ENCODE measurements at regions not wholly inside any gene's neighbourhood (a gene's known extent, or its start where the extent isn't known, plus 50 kb on each side); places are given as distances from the start of the nearest gene placed in this dataset.
"Not testable (repeated sequence)": the region's sequence is repeated elsewhere in the genome, so short reads cannot be mapped to it uniquely, and the experiment has no call there.

GRCh38 chr5:81827500-81827899 lies 76.6 kb upstream of the SSBP2 start:
- Histone ChIP-seq H3K36me3 (no peaks in the 10 kb centered on the region), H3K27ac (no peak overlapping the region), H3K27me3 (ENCODE audit: insufficient read depth, low read depth, severe bottlenecking) (no peaks in the 10 kb centered on the region), H3K9me3 (ENCODE audit: severe bottlenecking) (no peaks in the 10 kb centered on the region), H3K4me3 (ENCODE audit: low read depth, low read length) (no peak overlapping the region)
- TF ChIP-seq, protein P1, sequence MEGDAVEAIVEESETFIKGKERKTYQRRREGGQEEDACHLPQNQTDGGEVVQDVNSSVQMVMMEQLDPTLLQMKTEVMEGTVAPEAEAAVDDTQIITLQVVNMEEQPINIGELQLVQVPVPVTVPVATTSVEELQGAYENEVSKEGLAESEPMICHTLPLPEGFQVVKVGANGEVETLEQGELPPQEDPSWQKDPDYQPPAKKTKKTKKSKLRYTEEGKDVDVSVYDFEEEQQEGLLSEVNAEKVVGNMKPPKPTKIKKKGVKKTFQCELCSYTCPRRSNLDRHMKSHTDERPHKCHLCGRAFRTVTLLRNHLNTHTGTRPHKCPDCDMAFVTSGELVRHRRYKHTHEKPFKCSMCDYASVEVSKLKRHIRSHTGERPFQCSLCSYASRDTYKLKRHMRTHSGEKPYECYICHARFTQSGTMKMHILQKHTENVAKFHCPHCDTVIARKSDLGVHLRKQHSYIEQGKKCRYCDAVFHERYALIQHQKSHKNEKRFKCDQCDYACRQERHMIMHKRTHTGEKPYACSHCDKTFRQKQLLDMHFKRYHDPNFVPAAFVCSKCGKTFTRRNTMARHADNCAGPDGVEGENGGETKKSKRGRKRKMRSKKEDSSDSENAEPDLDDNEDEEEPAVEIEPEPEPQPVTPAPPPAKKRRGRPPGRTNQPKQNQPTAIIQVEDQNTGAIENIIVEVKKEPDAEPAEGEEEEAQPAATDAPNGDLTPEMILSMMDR (IDR thresholded peaks at IDR 0.05; ENCODE audit: low read depth, low read length) = no peak
- no peak for DNase-seq

- Histone ChIP-seq H3K27ac (no peak overlapping the region), H3K4me3 (ENCODE audit: low read depth, low read length) (no peak overlapping the region), H3K36me3 (no peaks in the 10 kb centered on the region), H3K27me3 (ENCODE audit: insufficient read depth, low read depth, severe bottlenecking) (no peaks in the 10 kb centered on the region), H3K9me3 (ENCODE audit: severe bottlenecking) (no peaks in the 10 kb centered on the region)
- TF ChIP-seq, protein P1 (IDR thresholded peaks at IDR 0.05; ENCODE audit: low read depth, low read length) = no peak
- no peak for DNase-seq
Observed at GRCh38 chr5:81826128-81826527, 75.2 kb upstream of the SSBP2 start.

DNA sequence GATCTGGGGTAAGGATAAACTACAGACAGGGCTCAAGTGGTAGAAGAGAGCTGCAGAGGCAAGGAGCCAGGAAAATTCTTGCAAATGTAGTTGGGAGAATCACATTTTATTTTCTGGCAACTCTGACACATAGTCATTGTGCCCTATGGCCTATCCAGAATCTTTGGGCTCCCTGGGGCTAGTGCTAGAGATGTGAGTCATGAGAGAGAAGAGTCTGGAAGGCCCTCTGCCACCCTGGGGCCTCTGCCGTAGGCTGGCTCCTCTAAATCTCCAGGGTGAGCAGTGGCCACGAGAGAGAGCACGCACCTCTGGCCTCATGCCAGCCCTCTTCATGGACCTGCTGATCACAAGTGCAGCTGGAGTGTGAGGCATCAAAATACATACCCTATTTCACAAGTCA lies 74.3 kb upstream of the SSBP2 start:
- H3K27ac ChIP-seq = no peak overlapping the region
- no peaks in the 10 kb centered on the region for H3K27me3 ChIP-seq (ENCODE audit: insufficient read depth, low read depth, severe bottlenecking)
- H3K9me3 ChIP-seq (ENCODE audit: severe bottlenecking) = no peaks in the 10 kb centered on the region
- H3K4me3 ChIP-seq (ENCODE audit: low read depth, low read length) = no peak overlapping the region
- TF ChIP-seq, protein P1 (IDR thresholded peaks at IDR 0.05; ENCODE audit: low read depth, low read length) = no peak
- no peaks in the 10 kb centered on the region for H3K36me3 ChIP-seq
- no peak for DNase-seq

GRCh38 chr5:81823736-81824135 lies 72.8 kb upstream of the SSBP2 start:
- not testable (repeated sequence) for DNase-seq; H3K27me3 ChIP-seq (ENCODE audit: insufficient read depth, low read depth, severe bottlenecking); H3K4me3 ChIP-seq (ENCODE audit: low read depth, low read length); H3K9me3 ChIP-seq (ENCODE audit: severe bottlenecking); H3K36me3 ChIP-seq; H3K27ac ChIP-seq

DNA sequence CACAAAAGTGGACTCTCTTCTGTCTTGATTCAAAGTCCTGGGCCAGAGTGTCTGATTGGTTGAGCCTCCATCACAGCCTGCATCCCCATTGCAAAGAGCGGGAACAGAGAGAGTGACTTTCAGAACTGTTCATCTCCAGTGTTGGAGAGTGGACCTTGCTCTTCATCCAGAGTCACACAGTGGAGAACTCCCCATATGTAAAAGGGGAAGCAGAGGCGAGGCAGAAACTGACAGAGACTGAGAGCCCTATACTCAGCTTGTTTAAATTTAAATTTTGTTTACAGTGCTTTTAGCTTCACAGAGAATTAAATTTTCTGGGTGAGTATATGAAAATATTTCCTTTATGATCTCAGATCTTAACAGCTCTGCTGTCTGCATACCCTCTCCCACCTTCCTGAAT lies 70.0 kb upstream of the SSBP2 start:
- no peak overlapping the region for H3K27ac ChIP-seq
- TF ChIP-seq, protein P1 (IDR thresholded peaks at IDR 0.05; ENCODE audit: low read depth, low read length) = no peak
- DNase-seq = no peak

GRCh38 chr5:81820318-81820636 lies 69.4 kb upstream of the SSBP2 start:
- TF ChIP-seq, protein P1 (IDR thresholded peaks at IDR 0.05; ENCODE audit: low read depth, low read length) = no peak
- H3K27me3 ChIP-seq (ENCODE audit: insufficient read depth, low read depth, severe bottlenecking) = no peaks in the 10 kb centered on the region
- DNase-seq = no peak
- H3K27ac ChIP-seq = no peak overlapping the region
- H3K36me3 ChIP-seq = no peaks in the 10 kb centered on the region
- no peak overlapping the region for H3K4me3 ChIP-seq (ENCODE audit: low read depth, low read length)
- no peaks in the 10 kb centered on the region for H3K9me3 ChIP-seq (ENCODE audit: severe bottlenecking)

More for the DNA sequence above, 70.0 kb upstream of the SSBP2 start:
- Histone ChIP-seq H3K36me3 (no peaks in the 10 kb centered on the region), H3K4me3 (ENCODE audit: low read depth, low read length) (no peak overlapping the region), H3K27me3 (ENCODE audit: insufficient read depth, low read depth, severe bottlenecking) (no peaks in the 10 kb centered on the region), H3K9me3 (ENCODE audit: severe bottlenecking) (no peaks in the 10 kb centered on the region)
